DND-41 (cell line): ENCODE measurements at regions not wholly inside any gene's neighbourhood (a gene's known extent, or its start where the extent isn't known, plus 50 kb on each side); places are given as distances from the start of the nearest gene placed in this dataset.

ENCODE experiments used
- ATAC-seq: fragments of 200-7000 bp; cut with Tn5 transposase; 3 replicates; pipeline ENCODE4 v1.9.1; 2021; ENCODE audit warnings: low read depth; ENCODE audit not compliant: insufficient read depth
- DNase-seq: peaks from one replicate; pipeline ENCODE4 v3.0.0-alpha.2; 2020
- H2AFZ ChIP-seq: 2 replicates; pipeline ENCODE4 v1.6.0; 2012; ENCODE audit warnings: low read depth, low read length
- H3K27ac ChIP-seq: 2 replicates; pipeline ENCODE4 v1.5.1; 2012; ENCODE audit warnings: low read length, inconsistent platforms
- H3K27me3 ChIP-seq: fragments of 200-600 bp; sonication (generic); 2 replicates; pipeline ENCODE4 v1.6.0; 2012; ENCODE audit warnings: low read length, mild to moderate bottlenecking, inconsistent platforms; ENCODE audit not compliant: insufficient read depth, poor library complexity
- H3K36me3 ChIP-seq: 2 replicates; pipeline ENCODE4 v1.5.1; 2012; ENCODE audit warnings: low read length, inconsistent platforms; ENCODE audit not compliant: insufficient read depth
- H3K4me1 ChIP-seq: 2 replicates; pipeline ENCODE4 v1.5.1; 2012; ENCODE audit warnings: mild to moderate bottlenecking, low read length; ENCODE audit not compliant: insufficient read depth
- H3K4me2 ChIP-seq: 2 replicates; pipeline ENCODE4 v1.6.0; 2012; ENCODE audit warnings: mild to moderate bottlenecking, moderate library complexity, low read length, inconsistent platforms; ENCODE audit not compliant: insufficient read depth
- H3K4me3 ChIP-seq, 2 experiments: fragments of 200-600 bp in 1 of 2; shearing (Covaris generic) in 1 of 2; 2 replicates each; pipeline ENCODE4 v1.5.1; 2012 to 2016; ENCODE audit warnings: inconsistent platforms in 2 of 2, low read length in 2 of 2, mild to moderate bottlenecking in 2 of 2, low read depth in 1 of 2, moderate library complexity in 1 of 2
- H3K79me2 ChIP-seq: 2 replicates; pipeline ENCODE4 v1.6.0; 2012; ENCODE audit warnings: low read length, inconsistent platforms; ENCODE audit not compliant: insufficient read depth
- H3K9ac ChIP-seq: 2 replicates; pipeline ENCODE4 v1.6.0; 2012; ENCODE audit warnings: low read depth, mild to moderate bottlenecking, inconsistent platforms, low read length, moderate library complexity
- H3K9me3 ChIP-seq: 2 replicates; pipeline ENCODE4 v1.5.1; 2012; ENCODE audit warnings: low read length, moderate library complexity, mild to moderate bottlenecking, inconsistent platforms; ENCODE audit not compliant: insufficient read depth, severe bottlenecking
- H4K20me1 ChIP-seq: 2 replicates; pipeline ENCODE4 v1.6.0; 2012; ENCODE audit warnings: low read length; ENCODE audit not compliant: insufficient read depth
- CTCF ChIP-seq: IDR thresholded peaks from 2 replicates; pipeline ENCODE4 v1.5.1; 2012; ENCODE audit warnings: borderline replicate concordance, low read length, moderate library complexity, mild to moderate bottlenecking; ENCODE audit not compliant: poor library complexity, severe bottlenecking; ENCODE audit errors: extremely low read depth
- EZH2 ChIP-seq: IDR thresholded peaks from 3 replicates; pipeline ENCODE4 v1.6.1; 2012; ENCODE audit warnings: borderline replicate concordance, low read depth, mild to moderate bottlenecking, moderate library complexity, low read length, inconsistent platforms; ENCODE audit not compliant: severe bottlenecking

DNA sequence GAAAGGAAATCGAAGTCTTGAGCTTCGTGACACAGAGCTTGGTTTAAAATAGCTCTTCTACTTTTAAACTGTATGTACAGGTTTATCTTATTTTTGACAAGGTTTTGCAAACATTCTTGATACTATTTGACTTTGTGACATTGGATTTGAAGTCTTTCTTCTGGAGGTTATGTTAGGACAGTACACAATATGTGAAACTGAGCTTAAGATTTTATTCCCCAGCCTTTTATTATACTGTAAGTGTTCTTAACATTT is 95.2 kb upstream of the BTBD3 start:
- H3K9ac ChIP-seq = no peak overlapping the region
- TF ChIP-seq CTCF (no peak), EZH2 (no peak)
- H3K79me2 ChIP-seq = no peaks in the 10 kb centered on the region
- no peaks in the 10 kb centered on the region for H3K4me1 ChIP-seq
- H4K20me1 ChIP-seq = no peaks in the 10 kb centered on the region
- H3K36me3 ChIP-seq = no peaks in the 10 kb centered on the region
- ATAC-seq (no peak), DNase-seq (no peak)
- H3K9me3 ChIP-seq = no peaks in the 10 kb centered on the region
- H3K4me2 ChIP-seq = no peak overlapping the region
- H2AFZ ChIP-seq = no peak overlapping the region
- no peaks in the 10 kb centered on the region for H3K27me3 ChIP-seq
- H3K4me3 ChIP-seq = no peak overlapping the region
- no peak overlapping the region for H3K27ac ChIP-seq

DNA sequence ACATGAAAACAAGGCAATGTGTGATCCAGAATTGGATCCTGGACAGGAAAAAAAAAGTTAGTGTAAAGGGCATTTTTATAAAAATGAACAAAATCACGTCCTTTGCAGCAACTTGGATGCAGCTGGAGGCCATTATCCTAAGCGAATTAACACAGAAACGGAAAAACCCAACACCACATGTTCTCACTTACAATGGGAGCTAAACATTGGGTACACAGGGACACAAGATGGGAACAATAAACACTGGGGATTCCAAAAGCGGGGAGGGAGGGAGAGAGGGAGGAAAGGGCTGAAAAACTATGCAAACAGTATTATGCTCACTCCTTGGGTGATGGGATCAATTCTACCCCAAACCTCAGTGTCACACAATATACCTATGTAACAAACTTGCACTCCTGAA is 91.4 kb upstream of the BTBD3 start:
- Histone ChIP-seq H3K4me2 (no peak overlapping the region), H3K36me3 (no peaks in the 10 kb centered on the region)

GRCh38 chr20:11832397-11832796 is 85.3 kb upstream of the BTBD3 start:
- Histone ChIP-seq H3K27ac (no peak overlapping the region), H3K27me3 (no peaks in the 10 kb centered on the region), H3K36me3 (no peaks in the 10 kb centered on the region), H3K79me2 (no peaks in the 10 kb centered on the region), H3K4me2 (no peak overlapping the region), H2AFZ (no peak overlapping the region), H3K9me3 (no peaks in the 10 kb centered on the region), H3K4me1 (no peaks in the 10 kb centered on the region), H3K9ac (no peak overlapping the region), H3K4me3 (no peak overlapping the region), H4K20me1 (no peaks in the 10 kb centered on the region)
- ATAC-seq (no peak), DNase-seq (no peak)
- TF ChIP-seq CTCF (no peak), EZH2 (no peak)

More for the DNA sequence above, 91.4 kb upstream of the BTBD3 start:
- Histone ChIP-seq H2AFZ (no peak overlapping the region), H3K27me3 (no peaks in the 10 kb centered on the region), H3K4me3 (no peak overlapping the region), H3K9me3 (no peaks in the 10 kb centered on the region), H3K27ac (no peak overlapping the region), H3K79me2 (no peaks in the 10 kb centered on the region), H3K9ac (no peak overlapping the region), H3K4me1 (no peaks in the 10 kb centered on the region), H4K20me1 (no peaks in the 10 kb centered on the region)
- TF ChIP-seq EZH2 (no peak), CTCF (no peak)
- DNase-seq (no peak), ATAC-seq (no peak)

- Histone ChIP-seq H3K27ac (no peak overlapping the region), H3K4me2 (no peak overlapping the region), H3K36me3 (no peaks in the 10 kb centered on the region), H3K4me3 (no peak overlapping the region), H3K79me2 (no peaks in the 10 kb centered on the region), H3K9me3 (no peaks in the 10 kb centered on the region), H3K9ac (no peak overlapping the region), H3K4me1 (no peaks in the 10 kb centered on the region), H3K27me3 (no peaks in the 10 kb centered on the region), H4K20me1 (no peaks in the 10 kb centered on the region), H2AFZ (no peak overlapping the region)
- TF ChIP-seq CTCF = no peak
- no peak for TF ChIP-seq EZH2
- no peak for DNase-seq
- no peak for ATAC-seq
Observed at GRCh38 chr20:11832851-11833250, 84.8 kb upstream of the BTBD3 start.
